HL-60 (cell line): ENCODE measurements at regions not wholly inside any gene's neighbourhood (a gene's known extent, or its start where the extent isn't known, plus 50 kb on each side); places are given as distances from the start of the nearest gene placed in this dataset.

ENCODE experiments used
- DNase-seq, 2 experiments: peaks; one replicate each; pipeline ENCODE4 v3.0.0-alpha.2; 2010 to 2020; ENCODE audit warnings: low read depth in 1 of 2, low spot score in 1 of 2
- H3K27ac ChIP-seq: fragments of 250-450 bp; sonication (Bioruptor Pico); replicated peaks from 2 replicates; pipeline ENCODE4 v1.5.1; 2020; ENCODE audit warnings: mild to moderate bottlenecking, moderate library complexity
- H3K27me3 ChIP-seq: fragments of 250-450 bp; sonication (Bioruptor Pico); 2 replicates; pipeline ENCODE4 v1.5.1; 2021; ENCODE audit warnings: mild to moderate bottlenecking, moderate library complexity; ENCODE audit not compliant: insufficient read depth, poor library complexity, severe bottlenecking
- H3K4me3 ChIP-seq: replicated peaks from 2 replicates; pipeline ENCODE4 v1.5.1; 2011; ENCODE audit warnings: mild to moderate bottlenecking, control low read depth, low read length; ENCODE audit not compliant: insufficient read depth
- CTCF ChIP-seq: IDR thresholded peaks from one replicate; pipeline ENCODE4 v1.5.1; 2011; ENCODE audit warnings: low read length, control low read depth, inconsistent platforms; ENCODE audit not compliant: insufficient read depth
- GABPA ChIP-seq: IDR thresholded peaks from 2 replicates; pipeline ENCODE4 v1.6.1; 2012; ENCODE audit warnings: low read depth
- POLR2AphosphoS5 ChIP-seq: IDR thresholded peaks from 2 replicates; pipeline ENCODE4 v1.6.1; 2012; ENCODE audit warnings: low read depth
- REST ChIP-seq: IDR thresholded peaks from 2 replicates; pipeline ENCODE4 v1.6.1; 2012; ENCODE audit warnings: low read depth; ENCODE audit not compliant: insufficient replicate concordance
- SPI1 ChIP-seq: IDR thresholded peaks from 2 replicates; pipeline ENCODE4 v1.6.1; 2012; ENCODE audit warnings: low read depth, mild to moderate bottlenecking, borderline replicate concordance

- TF ChIP-seq SPI1, result no peak
- TF ChIP-seq REST, result no peak
- no peak for TF ChIP-seq POLR2AphosphoS5
- TF ChIP-seq CTCF, result no peak
- TF ChIP-seq GABPA, result no peak
- H3K27ac ChIP-seq, result no peak overlapping the region
- no peak overlapping the region for H3K4me3 ChIP-seq
- DNase-seq, result no peak
- peaks cover 3% of the 10 kb centered on the region for H3K27me3 ChIP-seq
Observed at GRCh38 chr4:36003051-36003450, 241.3 kb downstream of the ARAP2 start.

GRCh38 chr4:36004204-36004851 lies 240.0 kb downstream of the ARAP2 start:
- H3K27ac ChIP-seq, result no peak overlapping the region
- peaks cover 3% of the 10 kb centered on the region for H3K27me3 ChIP-seq
- no peak overlapping the region for H3K4me3 ChIP-seq
- no peak for DNase-seq
- no peak for TF ChIP-seq GABPA
- TF ChIP-seq SPI1, result no peak
- TF ChIP-seq CTCF, result no peak
- TF ChIP-seq REST, result no peak
- no peak for TF ChIP-seq POLR2AphosphoS5

GRCh38 chr4:36006226-36006625 lies 238.1 kb downstream of the ARAP2 start:
- no peak for DNase-seq
- H3K27ac ChIP-seq, result no peak overlapping the region
- no peak for TF ChIP-seq REST
- no peak for TF ChIP-seq GABPA
- no peak for TF ChIP-seq CTCF
- no peak for TF ChIP-seq POLR2AphosphoS5
- no peak for TF ChIP-seq SPI1
- H3K27me3 ChIP-seq, result peaks cover 3% of the 10 kb centered on the region
- H3K4me3 ChIP-seq, result no peak overlapping the region
